ENCODE measurements at regions not wholly inside any gene's neighbourhood (a gene's known extent, or its start where the extent isn't known, plus 50 kb on each side); places are given as distances from the start of the nearest gene placed in this dataset.

- Histone ChIP-seq H3K27me3 (ENCODE audit: insufficient read depth, low read length) (no peaks in the 10 kb centered on the region), H2AFZ (ENCODE audit: low read depth, low read length) (no peak overlapping the region), H3K79me2 (ENCODE audit: insufficient read depth, low read length) (no peaks in the 10 kb centered on the region), H3K9me3 (ENCODE audit: insufficient read depth, low read depth, low read length) (peaks cover 2% of the 10 kb centered on the region), H3K4me1 (ENCODE audit: insufficient read depth, low read length) (no peaks in the 10 kb centered on the region), H3K4me2 (ENCODE audit: low read length) (no peak overlapping the region), H3K27ac (ENCODE audit: low read depth, low read length) (no peak overlapping the region), H3K9ac (ENCODE audit: low read length) (no peak overlapping the region), H4K20me1 (ENCODE audit: insufficient read depth, low read length) (no peaks in the 10 kb centered on the region), H3K4me3 (ENCODE audit: insufficient read depth, low read depth, low read length) (no peak overlapping the region), H3K36me3 (ENCODE audit: insufficient read depth, low read length) (no peaks in the 10 kb centered on the region)
- Mint-ChIP-seq H3K9me3 (ENCODE audit: unreplicated experiment) (no peaks in the 10 kb centered on the region), H3K36me3 (ENCODE audit: low read depth, unreplicated experiment) (no peaks in the 10 kb centered on the region), H3K4me1 (ENCODE audit: low read depth, unreplicated experiment) (peaks cover 6% of the 10 kb centered on the region), H3K27ac (ENCODE audit: unreplicated experiment) (no peak overlapping the region), H3K4me3 (ENCODE audit: unreplicated experiment) (no peak overlapping the region), H3K27me3 (ENCODE audit: low read depth, unreplicated experiment) (no peaks in the 10 kb centered on the region)
- no peak for FAIRE-seq
- no peak for TF ChIP-seq CTCF (IDR thresholded peaks at IDR 0.05; ENCODE audit: insufficient read depth, low read depth, low read length)
- no peak for TF ChIP-seq EZH2 (IDR thresholded peaks at IDR 0.05; ENCODE audit: insufficient read depth, low read length)
- DNase-seq (ENCODE audit: low read depth): no peak
These were observed 424.2 kb downstream of the IRX1 start for GRCh38 chr5:4019841-4020240.

GRCh38 chr5:4020400-4020799 is 424.8 kb downstream of the IRX1 start:
- Mint-ChIP-seq H3K27me3 (ENCODE audit: low read depth, unreplicated experiment) (no peaks in the 10 kb centered on the region), H3K27ac (ENCODE audit: unreplicated experiment) (no peak overlapping the region), H3K4me3 (ENCODE audit: unreplicated experiment) (no peak overlapping the region), H3K9me3 (ENCODE audit: unreplicated experiment) (no peaks in the 10 kb centered on the region), H3K36me3 (ENCODE audit: low read depth, unreplicated experiment) (no peaks in the 10 kb centered on the region), H3K4me1 (ENCODE audit: low read depth, unreplicated experiment) (peaks cover 6% of the 10 kb centered on the region)
- Histone ChIP-seq H3K9me3 (ENCODE audit: insufficient read depth, low read depth, low read length) (peaks cover 2% of the 10 kb centered on the region), H3K4me2 (ENCODE audit: low read length) (no peak overlapping the region), H3K79me2 (ENCODE audit: insufficient read depth, low read length) (no peaks in the 10 kb centered on the region), H3K27ac (ENCODE audit: low read depth, low read length) (no peak overlapping the region), H3K4me3 (ENCODE audit: insufficient read depth, low read depth, low read length) (no peak overlapping the region), H3K4me1 (ENCODE audit: insufficient read depth, low read length) (no peaks in the 10 kb centered on the region), H4K20me1 (ENCODE audit: insufficient read depth, low read length) (no peaks in the 10 kb centered on the region), H3K27me3 (ENCODE audit: insufficient read depth, low read length) (no peaks in the 10 kb centered on the region), H2AFZ (ENCODE audit: low read depth, low read length) (no peak overlapping the region), H3K9ac (ENCODE audit: low read length) (no peak overlapping the region), H3K36me3 (ENCODE audit: insufficient read depth, low read length) (no peaks in the 10 kb centered on the region)
- no peak for TF ChIP-seq CTCF (IDR thresholded peaks at IDR 0.05; ENCODE audit: insufficient read depth, low read depth, low read length)
- no peak for TF ChIP-seq EZH2 (IDR thresholded peaks at IDR 0.05; ENCODE audit: insufficient read depth, low read length)
- FAIRE-seq (no peak), DNase-seq (ENCODE audit: low read depth) (no peak)

GRCh38 chr5:4022056-4022670 is 426.5 kb downstream of the IRX1 start:
- Mint-ChIP-seq H3K27ac (ENCODE audit: unreplicated experiment) (no peak overlapping the region), H3K4me1 (ENCODE audit: low read depth, unreplicated experiment) (peaks cover 1% of the 10 kb centered on the region), H3K4me3 (ENCODE audit: unreplicated experiment) (no peak overlapping the region), H3K9me3 (ENCODE audit: unreplicated experiment) (no peaks in the 10 kb centered on the region), H3K27me3 (ENCODE audit: low read depth, unreplicated experiment) (no peaks in the 10 kb centered on the region), H3K36me3 (ENCODE audit: low read depth, unreplicated experiment) (no peaks in the 10 kb centered on the region)
- Histone ChIP-seq H3K79me2 (ENCODE audit: insufficient read depth, low read length) (no peaks in the 10 kb centered on the region), H4K20me1 (ENCODE audit: insufficient read depth, low read length) (no peaks in the 10 kb centered on the region), H3K4me3 (ENCODE audit: insufficient read depth, low read depth, low read length) (no peak overlapping the region), H2AFZ (ENCODE audit: low read depth, low read length) (no peak overlapping the region), H3K4me1 (ENCODE audit: insufficient read depth, low read length) (no peaks in the 10 kb centered on the region), H3K27ac (ENCODE audit: low read depth, low read length) (no peak overlapping the region), H3K4me2 (ENCODE audit: low read length) (no peak overlapping the region), H3K36me3 (ENCODE audit: insufficient read depth, low read length) (no peaks in the 10 kb centered on the region), H3K9ac (ENCODE audit: low read length) (no peak overlapping the region), H3K27me3 (ENCODE audit: insufficient read depth, low read length) (no peaks in the 10 kb centered on the region), H3K9me3 (ENCODE audit: insufficient read depth, low read depth, low read length) (no peaks in the 10 kb centered on the region)
- no peak for DNase-seq (ENCODE audit: low read depth)
- TF ChIP-seq CTCF (IDR thresholded peaks at IDR 0.05; ENCODE audit: insufficient read depth, low read depth, low read length) (no peak), EZH2 (IDR thresholded peaks at IDR 0.05; ENCODE audit: insufficient read depth, low read length) (no peak)
- FAIRE-seq: no peak
